Activated CD8-positive, alpha-beta T cell treated with anti-CD3 and anti-CD28 coated beads for 36 hours (primary cell): ENCODE measurements at regions not wholly inside any gene's neighbourhood (a gene's known extent, or its start where the extent isn't known, plus 50 kb on each side); places are given as distances from the start of the nearest gene placed in this dataset.

Experiments used
- ATAC-seq: fragments of 200-7000 bp; cut with Tn5 transposase; one replicate; pipeline ENCODE4 v1.10.0; 2021; ENCODE audit warnings: mild to moderate bottlenecking, moderate library complexity
- CTCF ChIA-PET: fragments of 350-600 bp; sonication (Branson Sonifier 250); formaldehyde crosslinking; loops from one replicate; lab custom pipeline; 2021; ENCODE audit warnings: antibody characterized with exemption; lab: Charles Lee
- POLR2A ChIA-PET: fragments of 350-600 bp; sonication (Branson Sonifier 250); formaldehyde crosslinking; loops from one replicate; lab custom pipeline; 2021; ENCODE audit warnings: antibody characterized with exemption; lab: Charles Lee
- DNase-seq: peaks from one replicate; pipeline ENCODE4 v3.0.0-alpha.2; 2020
- H3K27ac Mint-ChIP-seq: one replicate; pipeline ENCODE4 v1.8.0; 2021; ENCODE audit warnings: mild to moderate bottlenecking, mixed read lengths
- H3K27me3 Mint-ChIP-seq: one replicate; pipeline ENCODE4 v1.8.0; 2021; ENCODE audit warnings: mixed read lengths
- H3K36me3 Mint-ChIP-seq: one replicate; pipeline ENCODE4 v1.8.0; 2021; ENCODE audit warnings: low read depth, mixed read lengths
- H3K4me1 Mint-ChIP-seq: one replicate; pipeline ENCODE4 v1.8.0; 2021; ENCODE audit warnings: low read depth, mixed read lengths
- H3K4me3 Mint-ChIP-seq: one replicate; pipeline ENCODE4 v1.8.0; 2021; ENCODE audit warnings: mild to moderate bottlenecking, moderate library complexity, mixed read lengths
- H3K9me3 Mint-ChIP-seq: one replicate; pipeline ENCODE4 v1.8.0; 2021; ENCODE audit warnings: mixed read lengths
- CTCF ChIP-seq: fragments of 200-600 bp; IDR thresholded peaks from one replicate; pipeline ENCODE4 v1.8.0; 2022; ENCODE audit warnings: antibody characterized with exemption, mild to moderate bottlenecking
- intact Hi-C: fragments of 100-400 bp; cut with micrococcal nuclease; formaldehyde crosslinking; loops from one replicate; pipeline ENCODE4 v1.10.0; 2022

GRCh38 chr15:47975427-47975826, 145.4 kb upstream of the SLC24A5 start:
- ChIA-PET POLR2A (no interaction called here), CTCF (interaction anchor here (0.9 to 3.6 kb wide), 2 partner anchors 13 to 264 kb away, joined by 3 to 20 read pairs; no protein-coding TSS in a partner anchor)
- intact Hi-C loops, result no loop called here
- Mint-ChIP-seq H3K4me3 (no peak overlapping the region), H3K36me3 (no peaks in the 10 kb centered on the region), H3K27me3 (peaks cover 12% of the 10 kb centered on the region), H3K27ac (no peak overlapping the region), H3K4me1 (no peaks in the 10 kb centered on the region), H3K9me3 (no peaks in the 10 kb centered on the region)
- DNase-seq (no peak), ATAC-seq (no peak)
- no peak for TF ChIP-seq CTCF

GRCh38 chr15:47983533-47983932, 137.3 kb upstream of the SLC24A5 start:
- H3K27me3 Mint-ChIP-seq, result peaks cover 7% of the 10 kb centered on the region
- ATAC-seq (no peak), DNase-seq (no peak)
- TF ChIP-seq CTCF, result no peak
- no peaks in the 10 kb centered on the region for H3K36me3 Mint-ChIP-seq
- no peak overlapping the region for H3K27ac Mint-ChIP-seq
- intact Hi-C loops, result loop anchor here (10.0 kb wide), 1 partner anchor 269 kb away; the partner anchor contains the start of gene SEMA6D
- H3K4me1 Mint-ChIP-seq, result no peaks in the 10 kb centered on the region
- CTCF ChIA-PET, result interaction anchor here (0.9 to 1.6 kb wide), 2 partner anchors 10 to 302 kb away, joined by 3 to 4 read pairs; no protein-coding TSS in a partner anchor
- POLR2A ChIA-PET, result no interaction called here
- H3K4me3 Mint-ChIP-seq, result no peak overlapping the region
- H3K9me3 Mint-ChIP-seq, result no peaks in the 10 kb centered on the region

DNA sequence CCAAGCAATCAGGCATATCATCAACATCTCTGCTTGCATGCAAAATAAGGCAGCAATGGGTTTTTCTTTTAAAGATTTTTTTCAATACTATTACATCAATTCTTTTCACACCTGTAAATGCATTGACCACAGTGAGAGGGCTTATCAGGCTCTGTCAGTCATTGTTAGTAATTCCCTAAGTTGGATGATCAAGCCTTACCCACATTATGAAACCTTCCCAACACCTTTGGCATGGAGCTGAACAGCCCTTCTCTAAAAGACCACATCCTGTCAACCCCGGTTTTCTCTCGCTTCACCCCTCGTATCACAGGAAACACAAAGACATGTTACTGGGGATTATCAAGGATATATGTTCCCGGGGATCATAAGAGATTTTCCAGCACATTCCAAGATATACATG, 135.2 kb upstream of the SLC24A5 start:
- Mint-ChIP-seq H3K36me3 (no peaks in the 10 kb centered on the region), H3K27ac (no peak overlapping the region), H3K4me3 (no peak overlapping the region), H3K4me1 (no peaks in the 10 kb centered on the region), H3K27me3 (peaks cover 4% of the 10 kb centered on the region), H3K9me3 (no peaks in the 10 kb centered on the region)
- intact Hi-C loops, result loop anchor here (10.0 kb wide), 1 partner anchor 271 kb away; the partner anchor contains the start of gene SEMA6D
- ChIA-PET CTCF (no interaction called here), POLR2A (no interaction called here)
- ATAC-seq (no peak), DNase-seq (no peak)
- no peak for TF ChIP-seq CTCF

- Mint-ChIP-seq H3K9me3 (no peaks in the 10 kb centered on the region), H3K27ac (no peak overlapping the region), H3K27me3 (peaks cover 2% of the 10 kb centered on the region), H3K4me3 (no peak overlapping the region), H3K36me3 (no peaks in the 10 kb centered on the region), H3K4me1 (no peaks in the 10 kb centered on the region)
- intact Hi-C loops, result loop anchor here (10.0 kb wide), 1 partner anchor 273 kb away; the partner anchor contains the start of gene SEMA6D
- DNase-seq (no peak), ATAC-seq (no peak)
- CTCF ChIA-PET, result interaction anchor here (1.0 to 3.1 kb wide), 12 partner anchors 10 to 1676 kb away, joined by 3 to 20 read pairs (median 3); no protein-coding TSS in a partner anchor
- TF ChIP-seq CTCF, result no peak
- POLR2A ChIA-PET, result no interaction called here
These were observed 133.3 kb upstream of the SLC24A5 start for GRCh38 chr15:47987461-47987860.

- H3K36me3 Mint-ChIP-seq, result no peaks in the 10 kb centered on the region
- H3K4me1 Mint-ChIP-seq, result no peaks in the 10 kb centered on the region
- DNase-seq (peak; percentile 35), ATAC-seq (peak; percentile 69)
- no peaks in the 10 kb centered on the region for H3K9me3 Mint-ChIP-seq
- H3K4me3 Mint-ChIP-seq, result no peak overlapping the region
- ChIA-PET POLR2A (no interaction called here), CTCF (interaction anchor here (0.6 to 3.1 kb wide), 16 partner anchors 9 to 1676 kb away, joined by 3 to 20 read pairs (median 3); no protein-coding TSS in a partner anchor)
- intact Hi-C loops, result loop anchor here (2.0 to 10.0 kb wide), 2 partner anchors 273 to 791 kb away; partner anchors contain the start of gene SEMA6D
- H3K27ac Mint-ChIP-seq, result no peak overlapping the region
- peak; percentile 67 for TF ChIP-seq CTCF
- H3K27me3 Mint-ChIP-seq, result peaks cover 2% of the 10 kb centered on the region
These were observed 132.8 kb upstream of the SLC24A5 start for GRCh38 chr15:47987908-47988532.
